A673 (cell line): ENCODE measurements at regions not wholly inside any gene's neighbourhood (a gene's known extent, or its start where the extent isn't known, plus 50 kb on each side); places are given as distances from the start of the nearest gene placed in this dataset.

Experiments
- CTCF ChIP-seq: fragments of 300-800, 200-600 bp; sonication (generic); conservative IDR thresholded peaks from 2 replicates; pipeline ENCODE4 v1.5.1; 2017; ENCODE audit warnings: low read depth, mild to moderate bottlenecking, antibody characterized with exemption, low read length, moderate library complexity, mixed read lengths
- EZH2 ChIP-seq: fragments of 200-600 bp; sonication (generic); IDR thresholded peaks from 2 replicates; pipeline ENCODE4 v1.6.1; 2017; ENCODE audit warnings: borderline replicate concordance, low read depth, mild to moderate bottlenecking, mixed read lengths, antibody characterized with exemption, low read length; ENCODE audit not compliant: poor library complexity, severe bottlenecking

DNA sequence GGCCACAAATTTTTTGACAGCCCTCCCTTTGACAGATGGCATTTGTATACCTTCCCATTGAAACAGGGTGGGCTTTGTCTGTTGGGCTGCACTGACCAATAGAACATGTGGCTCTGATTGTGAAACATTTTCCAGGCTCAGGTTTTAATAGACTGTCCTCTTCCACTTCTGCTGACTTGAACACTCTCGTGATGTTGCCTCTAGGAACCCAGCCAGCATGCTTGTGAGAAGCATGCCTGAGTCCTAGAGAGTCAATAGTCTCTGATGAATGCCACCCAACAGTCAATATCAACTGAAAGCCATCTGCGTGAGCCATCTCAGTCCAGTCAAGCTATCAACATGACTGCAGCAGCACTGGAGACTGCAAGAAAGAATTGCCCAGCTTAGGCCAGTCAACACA lies 290.0 kb downstream of the SLC7A11 start:
- TF ChIP-seq CTCF (no peak), EZH2 (no peak)
